ENCODE measurements at regions not wholly inside any gene's neighbourhood (a gene's known extent, or its start where the extent isn't known, plus 50 kb on each side); places are given as distances from the start of the nearest gene placed in this dataset.

DNA sequence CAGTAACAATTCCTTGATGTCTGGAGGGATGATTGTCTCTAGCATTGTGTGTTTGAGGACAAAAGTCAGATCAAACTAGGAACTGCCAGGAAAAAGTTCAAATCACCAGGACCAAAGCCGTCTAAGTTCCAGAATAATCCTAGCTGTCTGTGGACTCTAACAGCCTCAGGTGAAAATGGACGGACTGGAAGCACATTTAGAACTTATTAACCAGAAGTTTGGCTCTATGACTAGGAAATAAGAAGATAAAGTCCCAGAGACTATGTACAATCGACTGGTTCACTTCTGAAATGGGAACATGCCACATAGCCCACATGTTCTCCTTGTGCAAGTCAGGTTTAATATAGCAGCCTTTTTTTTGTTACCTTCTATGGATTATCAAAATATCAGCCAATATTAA is 50.6 kb upstream of the SGO1 start:
- DNase-seq = no peak
- Histone ChIP-seq H3K27me3 (replicated peaks; ENCODE audit: insufficient read depth, low read length) (no peaks in the 10 kb centered on the region), H2AFZ (ENCODE audit: low read length) (no peak overlapping the region), H3K4me2 (ENCODE audit: low read depth, low read length) (no peak overlapping the region), H3K9me2 (replicated peaks; ENCODE audit: insufficient read depth, low read length) (no peaks in the 10 kb centered on the region), H3K4me3 (ENCODE audit: low read length) (no peak overlapping the region), H4K20me1 (ENCODE audit: insufficient read depth, low read length) (no peaks in the 10 kb centered on the region), H3K79me2 (ENCODE audit: low read length) (no peaks in the 10 kb centered on the region), H3K9ac (ENCODE audit: low read length) (no peak overlapping the region), H3K9me3 (replicated peaks; ENCODE audit: insufficient read depth, low read length) (no peaks in the 10 kb centered on the region), H3F3A (ENCODE audit: insufficient read depth, low read length) (no peaks in the 10 kb centered on the region), H3K4me1 (ENCODE audit: low read length) (no peaks in the 10 kb centered on the region), H3K27ac (ENCODE audit: low read length) (no peak overlapping the region), H3K36me3 (replicated peaks; ENCODE audit: insufficient read depth, low read length) (no peaks in the 10 kb centered on the region)
- no peak for TF ChIP-seq EZH2 (optimal IDR thresholded peaks at IDR 0.05; ENCODE audit: low read depth, low read length)
- TF ChIP-seq CTCF (IDR thresholded peaks at IDR 0.05; ENCODE audit: low read length) = no peak
- no peak for TF ChIP-seq EZH2phosphoT487 (IDR thresholded peaks at IDR 0.05; ENCODE audit: low read length)
